ENCODE measurements at regions not wholly inside any gene's neighbourhood (a gene's known extent, or its start where the extent isn't known, plus 50 kb on each side); places are given as distances from the start of the nearest gene placed in this dataset.

DNA sequence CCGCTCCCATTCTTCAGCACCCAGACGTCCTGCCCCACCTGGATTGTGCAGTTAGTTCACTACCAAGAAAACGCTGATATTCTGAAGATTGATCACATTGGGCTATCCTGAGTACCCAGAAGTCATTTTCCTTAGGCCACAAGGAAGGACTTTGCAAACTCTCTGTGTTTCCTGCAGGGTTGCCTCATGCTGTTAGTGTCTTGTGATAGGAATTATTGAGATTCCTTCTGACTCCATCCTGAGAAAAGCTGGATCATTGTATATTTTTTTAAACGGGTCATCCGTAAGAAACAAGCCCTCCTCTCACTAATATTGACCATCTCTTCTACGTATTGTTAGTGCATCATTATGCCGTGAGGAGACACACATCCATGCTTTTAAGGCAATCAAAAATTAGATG is 96.0 kb upstream of the DAPK1 start (continued):
- TF ChIP-seq POLR2A (IDR thresholded peaks at IDR 0.05; ENCODE audit: control extremely low read depth in 1 of 2, low read depth in 2 of 2, low read length in 2 of 2): no peak
- TF ChIP-seq JUN (IDR thresholded peaks at IDR 0.05; ENCODE audit: low read depth, low read length): no peak
- no peak for TF ChIP-seq KDM5A (IDR thresholded peaks at IDR 0.05; ENCODE audit: low read length)
- no peak for TF ChIP-seq SAP30 (IDR thresholded peaks at IDR 0.05; ENCODE audit: insufficient read depth, insufficient replicate concordance, low read length)
- TF ChIP-seq CHD1 (IDR thresholded peaks at IDR 0.05; ENCODE audit: low read depth, low read length): no peak
- no peak for TF ChIP-seq EGR1 (IDR thresholded peaks at IDR 0.05; ENCODE audit: borderline replicate concordance, low read depth, low read length)
